HEK293 (cell line): ENCODE measurements at regions not wholly inside any gene's neighbourhood (a gene's known extent, or its start where the extent isn't known, plus 50 kb on each side); places are given as distances from the start of the nearest gene placed in this dataset.

Experiments
- CTCF ChIA-PET: fragments of 350-600 bp; formaldehyde crosslinking; extraction: SDS; loops from one replicate; lab custom pipeline; 2021; ENCODE audit warnings: antibody characterized with exemption; lab: Yijun Ruan, JAX
- POLR2A ChIA-PET: fragments of 300-600 bp; formaldehyde crosslinking; extraction: SDS; loops from one replicate; lab custom pipeline; 2020; ENCODE audit warnings: antibody characterized with exemption, inconsistent platforms; lab: Yijun Ruan, JAX
- H3K27ac ChIP-seq: fragments of 200-500 bp; sonication (Bioruptor generic); 2 replicates; pipeline ENCODE4 v1.5.1; 2014; ENCODE audit warnings: low read depth, low read length, control low read depth, inconsistent platforms; ENCODE audit errors: extremely low read depth
- H3K36me3 ChIP-seq, 2 experiments: fragments of 200-500 bp in 1 of 2; sonication (Bioruptor generic) in 1 of 2; 1 replicate in 1 of 2; 2 replicates in 1 of 2; pipeline ENCODE4 v1.5.1; 2014 to 2017; ENCODE audit warnings: inconsistent platforms in 2 of 2, low read length in 2 of 2; ENCODE audit not compliant: control insufficient read depth in 2 of 2, insufficient read depth in 1 of 2
- H3K4me1 ChIP-seq: fragments of 200-500 bp; sonication (Bioruptor generic); 2 replicates; pipeline ENCODE4 v1.5.1; 2014; ENCODE audit warnings: mild to moderate bottlenecking, low read length, inconsistent platforms; ENCODE audit not compliant: control insufficient read depth, insufficient read depth
- H3K4me3 ChIP-seq: 2 replicates; pipeline ENCODE4 v1.5.1; 2011; ENCODE audit warnings: low read depth, mild to moderate bottlenecking, control low read depth, low read length, moderate library complexity
- H3K9me3 ChIP-seq: fragments of 200-500 bp; sonication (Bioruptor generic); 2 replicates; pipeline ENCODE4 v1.5.1; 2014; ENCODE audit warnings: low read depth, low read length, inconsistent platforms; ENCODE audit not compliant: control insufficient read depth, insufficient read depth
- GLIS2 ChIP-seq: fragments of 450-650 bp; formaldehyde crosslinking; IDR thresholded peaks from 2 replicates; pipeline ENCODE4 v1.5.1; 2016; ENCODE audit warnings: missing biosample characterization, missing genetic modification characterization
- HOXC10 ChIP-seq: sonication (generic); formaldehyde crosslinking; IDR thresholded peaks from 2 replicates; pipeline ENCODE4 v1.8.1; 2023; ENCODE audit warnings: mild to moderate bottlenecking, missing genetic modification reagents
- SALL2 ChIP-seq: fragments of 450-650 bp; formaldehyde crosslinking; IDR thresholded peaks from 2 replicates; pipeline ENCODE4 v1.5.0; 2017; ENCODE audit warnings: missing biosample characterization, mild to moderate bottlenecking, missing genetic modification characterization, borderline replicate concordance
- YY1 ChIP-seq: fragments of 450-650 bp; formaldehyde crosslinking; IDR thresholded peaks from 2 replicates; pipeline ENCODE4 v1.5.1; 2018; ENCODE audit warnings: missing biosample characterization, missing genetic modification characterization
- ZNF138 ChIP-seq: fragments of 450-650 bp; formaldehyde crosslinking; IDR thresholded peaks from 2 replicates; pipeline ENCODE4 v1.5.1; 2016; ENCODE audit warnings: missing biosample characterization, missing genetic modification characterization, borderline replicate concordance
- ZNF146 ChIP-seq: fragments of 450-650 bp; formaldehyde crosslinking; IDR thresholded peaks from 2 replicates; pipeline ENCODE4 v1.5.1; 2016; ENCODE audit warnings: missing biosample characterization, missing genetic modification characterization
- ZNF157 ChIP-seq: fragments of 450-650 bp; formaldehyde crosslinking; IDR thresholded peaks from 2 replicates; pipeline ENCODE4 v1.5.1; 2016; ENCODE audit warnings: missing biosample characterization, missing genetic modification characterization
- ZNF18 ChIP-seq: fragments of 450-650 bp; formaldehyde crosslinking; IDR thresholded peaks from 2 replicates; pipeline ENCODE4 v1.5.1; 2016; ENCODE audit warnings: missing biosample characterization, missing genetic modification characterization
- ZNF184 ChIP-seq: fragments of 450-650 bp; IDR thresholded peaks from 2 replicates; pipeline ENCODE4 v1.5.1; 2018; ENCODE audit warnings: missing biosample characterization, mild to moderate bottlenecking, missing genetic modification characterization
- ZNF2 ChIP-seq: fragments of 450-650 bp; formaldehyde crosslinking; IDR thresholded peaks from 2 replicates; pipeline ENCODE4 v1.5.1; 2016; ENCODE audit warnings: missing biosample characterization, missing genetic modification characterization
- ZNF266 ChIP-seq: fragments of 450-650 bp; formaldehyde crosslinking; IDR thresholded peaks from 2 replicates; pipeline ENCODE4 v1.5.1; 2016; ENCODE audit warnings: missing biosample characterization, missing genetic modification characterization, low read depth
- ZNF292 ChIP-seq: fragments of 450-650 bp; formaldehyde crosslinking; IDR thresholded peaks from 2 replicates; pipeline ENCODE4 v1.5.1; 2016; ENCODE audit warnings: low read depth, missing biosample characterization, missing genetic modification characterization, borderline replicate concordance
- ZNF366 ChIP-seq: fragments of 450-650 bp; formaldehyde crosslinking; conservative IDR thresholded peaks from 2 replicates; pipeline ENCODE4 v1.5.1; 2016; ENCODE audit warnings: missing biosample characterization, missing genetic modification characterization
- ZNF501 ChIP-seq: fragments of 450-650 bp; formaldehyde crosslinking; IDR thresholded peaks from 2 replicates; pipeline ENCODE4 v1.5.1; 2016; ENCODE audit warnings: missing biosample characterization, missing genetic modification characterization
- ZNF514 ChIP-seq: fragments of 450-650 bp; formaldehyde crosslinking; IDR thresholded peaks from 2 replicates; pipeline ENCODE4 v1.5.1; 2016; ENCODE audit warnings: missing biosample characterization, missing genetic modification characterization
- ZNF529 ChIP-seq: fragments of 450-650 bp; formaldehyde crosslinking; IDR thresholded peaks from 2 replicates; pipeline ENCODE4 v1.5.1; 2017; ENCODE audit warnings: missing genetic modification characterization, missing biosample characterization; ENCODE audit not compliant: insufficient replicate concordance
- ZNF561 ChIP-seq: fragments of 450-650 bp; IDR thresholded peaks from 2 replicates; pipeline ENCODE4 v1.5.1; 2018; ENCODE audit warnings: missing biosample characterization, missing genetic modification characterization, borderline replicate concordance
- ZNF600 ChIP-seq: fragments of 450-650 bp; formaldehyde crosslinking; IDR thresholded peaks from 2 replicates; pipeline ENCODE4 v1.5.1; 2016; ENCODE audit warnings: missing biosample characterization, missing genetic modification characterization
- ZNF610 ChIP-seq: fragments of 450-650 bp; formaldehyde crosslinking; IDR thresholded peaks from 2 replicates; pipeline ENCODE4 v1.5.1; 2016; ENCODE audit warnings: missing biosample characterization, missing genetic modification characterization, borderline replicate concordance
- TF ChIP-seq, protein P1 (sequence below): fragments of 450-650 bp; IDR thresholded peaks from 2 replicates; pipeline ENCODE4 v1.5.1; 2018; ENCODE audit warnings: missing biosample characterization, mild to moderate bottlenecking, missing genetic modification characterization
- TF ChIP-seq, protein P2 (sequence below): fragments of 450-650 bp; formaldehyde crosslinking; IDR thresholded peaks from 2 replicates; pipeline ENCODE4 v1.5.1; 2016; ENCODE audit warnings: missing biosample characterization, missing genetic modification characterization

- H3K9me3 ChIP-seq, result no peaks in the 10 kb centered on the region
- H3K4me1 ChIP-seq, result no peaks in the 10 kb centered on the region
- TF ChIP-seq ZNF529 (tag by site-specific recombination), result no peak
- TF ChIP-seq, all 188 proteins: peak for 0
- H3K27ac ChIP-seq, result no peak overlapping the region
- H3K36me3 ChIP-seq, result no peaks in the 10 kb centered on the region
- ChIA-PET POLR2A (no interaction called here), CTCF (no interaction called here)
- H3K4me3 ChIP-seq, result no peak overlapping the region
These were observed 92.1 kb upstream of the SMAD1 start for GRCh38 chr4:145389550-145389949.

GRCh38 chr4:145388043-145388442, 93.6 kb upstream of the SMAD1 start:
- no peak overlapping the region for H3K4me3 ChIP-seq
- H3K4me1 ChIP-seq, result no peaks in the 10 kb centered on the region
- ChIA-PET POLR2A (no interaction called here), CTCF (no interaction called here)
- no peaks in the 10 kb centered on the region for H3K9me3 ChIP-seq
- TF ChIP-seq ZNF514 (no peak), ZNF501 (tag by site-specific recombination) (no peak), ZNF366 (no peak), SALL2 (tag by site-specific recombination) (no peak), HOXC10 (CRISPR knock-in tag) (no peak), ZNF146 (no peak), ZNF600 (tag by site-specific recombination) (no peak), ZNF292 (tag by site-specific recombination) (no peak), ZNF184 (no peak)
- TF ChIP-seq, protein P1, sequence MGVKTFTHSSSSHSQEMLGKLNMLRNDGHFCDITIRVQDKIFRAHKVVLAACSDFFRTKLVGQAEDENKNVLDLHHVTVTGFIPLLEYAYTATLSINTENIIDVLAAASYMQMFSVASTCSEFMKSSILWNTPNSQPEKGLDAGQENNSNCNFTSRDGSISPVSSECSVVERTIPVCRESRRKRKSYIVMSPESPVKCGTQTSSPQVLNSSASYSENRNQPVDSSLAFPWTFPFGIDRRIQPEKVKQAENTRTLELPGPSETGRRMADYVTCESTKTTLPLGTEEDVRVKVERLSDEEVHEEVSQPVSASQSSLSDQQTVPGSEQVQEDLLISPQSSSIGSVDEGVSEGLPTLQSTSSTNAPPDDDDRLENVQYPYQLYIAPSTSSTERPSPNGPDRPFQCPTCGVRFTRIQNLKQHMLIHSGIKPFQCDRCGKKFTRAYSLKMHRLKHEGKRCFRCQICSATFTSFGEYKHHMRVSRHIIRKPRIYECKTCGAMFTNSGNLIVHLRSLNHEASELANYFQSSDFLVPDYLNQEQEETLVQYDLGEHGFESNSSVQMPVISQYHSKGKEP (tag by site-specific recombination), result no peak
- no peak overlapping the region for H3K27ac ChIP-seq
- no peaks in the 10 kb centered on the region for H3K36me3 ChIP-seq

- Histone ChIP-seq H3K27ac (no peak overlapping the region), H3K9me3 (no peaks in the 10 kb centered on the region)
- no peak for TF ChIP-seq ZNF610 (tag by site-specific recombination)
- TF ChIP-seq, all 188 proteins: peak for 0
- no peaks in the 10 kb centered on the region for H3K36me3 ChIP-seq
- POLR2A ChIA-PET, result no interaction called here
- H3K4me1 ChIP-seq, result no peaks in the 10 kb centered on the region
- no peak overlapping the region for H3K4me3 ChIP-seq
- CTCF ChIA-PET, result no interaction called here
These were observed 94.6 kb upstream of the SMAD1 start for GRCh38 chr4:145387079-145387478.

DNA sequence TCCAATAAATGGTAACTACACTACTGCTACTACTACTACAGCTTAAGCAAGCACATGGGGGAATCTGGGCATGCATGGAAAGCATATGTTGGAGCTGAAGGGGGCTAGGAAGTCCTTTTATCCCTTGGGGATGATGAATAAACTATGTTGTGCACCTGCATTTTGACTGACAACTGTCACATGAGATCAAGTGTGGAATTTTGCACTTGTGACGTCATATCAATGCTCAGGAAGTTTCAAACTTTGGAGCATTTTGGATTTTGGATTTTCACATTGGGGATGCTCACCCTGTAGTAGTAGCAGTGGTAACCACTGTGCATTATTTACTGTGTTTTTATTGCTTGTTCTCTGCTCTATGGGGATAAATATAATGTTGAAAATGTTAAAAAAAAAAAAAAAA, 100.5 kb upstream of the SMAD1 start:
- CTCF ChIA-PET, result no interaction called here
- no peak overlapping the region for H3K27ac ChIP-seq
- H3K4me3 ChIP-seq, result no peak overlapping the region
- POLR2A ChIA-PET, result no interaction called here
- H3K9me3 ChIP-seq, result no peaks in the 10 kb centered on the region
- no peaks in the 10 kb centered on the region for H3K4me1 ChIP-seq
- H3K36me3 ChIP-seq, result no peaks in the 10 kb centered on the region
- TF ChIP-seq GLIS2 (tag by site-specific recombination) (no peak), ZNF2 (tag by site-specific recombination) (no peak), ZNF561 (tag by site-specific recombination) (no peak), ZNF138 (tag by site-specific recombination) (no peak), ZNF157 (no peak), ZNF266 (no peak), YY1 (tag by site-specific recombination) (no peak), ZNF18 (tag by site-specific recombination) (no peak), ZNF600 (tag by site-specific recombination) (no peak)
- TF ChIP-seq, protein P2, sequence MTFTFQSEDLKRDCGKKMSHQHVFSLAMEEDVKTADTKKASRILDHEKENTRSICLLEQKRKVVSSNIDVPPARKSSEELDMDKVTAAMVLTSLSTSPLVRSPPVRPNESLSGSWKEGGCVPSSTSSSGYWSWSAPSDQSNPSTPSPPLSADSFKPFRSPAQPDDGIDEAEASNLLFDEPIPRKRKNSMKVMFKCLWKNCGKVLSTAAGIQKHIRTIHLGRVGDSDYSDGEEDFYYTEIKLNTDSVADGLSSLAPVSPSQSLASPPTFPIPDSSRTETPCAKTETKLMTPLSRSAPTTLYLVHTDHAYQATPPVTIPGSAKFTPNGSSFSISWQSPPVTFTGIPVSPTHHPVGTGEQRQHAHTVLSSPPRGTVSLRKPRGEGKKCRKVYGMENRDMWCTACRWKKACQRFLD (tag by site-specific recombination), result no peak
- TF ChIP-seq, all 188 proteins: peak for 0
